NCI-H1092 treated with DMSO at 0.1 percent for 48 hours (cell line): ENCODE measurements at regions not wholly inside any gene's neighbourhood (a gene's known extent, or its start where the extent isn't known, plus 50 kb on each side); places are given as distances from the start of the nearest gene placed in this dataset.

Experiments
- DNase-seq: peaks from one replicate; lab custom pipeline; 2025; lab: John Stamatoyannopoulos, UW

DNA sequence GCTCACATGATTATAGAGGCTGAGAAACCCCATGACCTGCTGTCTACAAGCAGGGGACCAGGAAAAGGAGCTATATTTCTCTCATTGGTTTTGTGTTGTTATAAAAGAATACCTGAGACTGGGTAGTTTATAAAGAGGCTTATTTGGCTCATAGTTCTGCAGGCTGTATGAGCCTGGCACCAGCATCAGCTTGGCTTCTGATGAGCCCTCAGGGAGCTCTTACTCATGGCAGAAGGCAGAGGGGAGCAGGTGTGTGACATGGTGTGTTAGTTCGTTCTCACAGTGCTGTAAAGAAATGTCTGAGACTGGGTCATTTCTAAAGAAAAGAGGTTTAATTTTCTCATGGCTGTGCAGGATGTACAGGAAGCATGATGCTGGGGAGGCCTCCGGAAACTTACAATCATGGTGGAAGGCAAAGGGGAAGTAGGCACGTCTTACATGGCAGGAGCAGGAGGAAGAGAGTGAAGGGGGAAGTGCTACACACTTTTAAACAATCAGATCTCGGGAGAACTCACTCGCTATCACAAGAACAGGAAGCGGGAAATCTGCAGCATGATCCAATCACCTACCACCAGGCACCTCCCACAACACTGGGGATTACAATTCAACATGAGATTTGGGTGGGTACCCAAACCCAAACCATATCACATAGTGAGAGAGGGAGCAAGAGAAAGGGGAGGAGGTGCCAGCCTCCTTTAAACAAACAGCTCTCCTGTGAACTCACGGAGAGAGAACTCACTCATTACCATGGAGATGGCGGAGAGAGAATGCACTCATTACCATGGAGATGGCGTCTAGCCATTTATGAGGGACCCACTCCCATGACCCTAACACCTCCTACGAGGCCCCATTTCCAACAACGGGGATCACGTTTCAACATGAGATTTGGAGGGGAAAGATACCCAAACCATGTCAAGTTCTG, 133.4 kb downstream of the JCAD start:
- DNase-seq = no peak

DNA sequence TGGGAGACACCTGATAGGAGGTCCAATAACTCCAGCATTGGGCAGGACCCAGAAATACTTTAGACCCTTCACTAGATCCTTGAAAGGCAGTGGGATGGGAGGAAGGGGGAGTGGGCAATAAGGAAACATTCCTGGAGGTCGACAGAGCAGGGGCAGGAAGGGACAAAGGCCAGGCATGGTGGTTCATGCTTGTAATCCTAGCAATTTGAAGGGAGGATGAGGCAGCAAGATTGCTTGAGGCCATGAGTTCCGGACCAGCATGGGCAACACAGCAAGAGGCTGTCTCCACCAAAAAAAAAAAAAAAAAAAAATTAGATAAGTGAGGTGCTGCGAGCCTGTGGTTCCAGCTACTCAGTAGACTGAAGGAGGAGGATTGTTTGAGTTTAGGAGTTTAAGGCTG, 134.9 kb downstream of the JCAD start:
- no peak for DNase-seq

DNA sequence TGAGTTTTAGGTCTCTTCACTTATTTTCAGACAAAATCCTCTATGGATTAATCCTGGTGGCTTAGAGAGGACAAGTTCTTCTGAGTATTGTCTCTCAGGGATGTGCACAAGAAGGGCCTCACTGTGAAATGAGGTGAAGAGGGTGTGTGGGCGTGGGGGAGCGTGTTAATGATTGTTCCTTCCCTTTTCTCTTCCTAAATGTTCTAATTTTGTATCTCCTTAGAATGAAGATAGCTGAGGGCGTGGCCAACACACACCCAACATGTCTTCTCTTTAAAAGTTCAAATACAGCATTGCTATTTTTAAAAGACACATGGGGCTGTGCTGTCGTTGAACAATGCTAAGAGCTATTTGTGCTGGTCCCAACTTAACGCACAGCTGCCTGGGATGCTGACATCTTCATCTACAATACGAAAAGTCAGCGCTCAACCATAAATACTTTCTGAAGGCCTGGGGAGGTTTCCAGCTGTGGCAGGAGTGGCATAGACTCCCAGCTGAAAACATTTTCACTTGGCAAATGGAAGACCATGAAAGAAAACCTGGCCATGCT, 135.9 kb downstream of the JCAD start:
- DNase-seq = no peak

DNA sequence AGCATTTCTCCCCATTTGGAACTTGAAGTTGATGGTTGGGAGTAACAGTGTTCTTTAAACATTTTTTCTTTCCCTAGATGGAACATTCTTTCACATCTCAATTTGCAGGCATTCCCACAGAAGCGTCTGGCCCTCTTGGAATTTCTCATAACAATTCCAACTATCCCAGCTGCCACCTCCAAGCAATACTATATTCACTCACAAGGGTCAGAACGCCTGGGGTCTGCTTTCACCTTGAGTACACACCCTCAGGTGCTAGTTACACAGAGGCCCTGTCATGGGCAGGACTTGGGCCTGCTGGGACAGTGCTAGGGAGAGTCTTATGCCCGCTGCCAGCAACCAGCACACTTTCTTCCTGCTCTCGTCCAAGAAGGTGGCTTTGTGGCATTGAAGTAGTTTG, 136.5 kb downstream of the JCAD start:
- DNase-seq = no peak

DNA sequence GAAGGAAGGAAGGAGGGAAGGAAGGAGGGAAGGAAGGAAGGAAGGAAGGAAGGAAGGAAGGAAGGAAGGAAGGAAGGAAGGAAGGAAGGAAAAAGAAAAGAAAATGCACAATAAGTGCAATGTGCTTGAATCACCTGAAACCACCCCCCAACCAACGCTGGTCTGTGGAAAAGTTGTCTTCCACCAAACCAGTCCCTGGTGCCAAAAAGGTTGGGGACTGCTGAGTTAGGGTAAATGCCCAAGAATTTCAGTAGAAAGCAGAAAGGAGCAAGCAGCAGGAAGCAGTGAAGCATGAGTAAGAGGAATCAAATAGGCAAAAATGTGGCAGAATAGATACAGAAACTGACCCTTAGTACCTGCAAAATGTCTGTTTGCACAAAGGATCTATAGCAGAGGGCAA, 137.2 kb downstream of the JCAD start:
- DNase-seq = no peak

DNA sequence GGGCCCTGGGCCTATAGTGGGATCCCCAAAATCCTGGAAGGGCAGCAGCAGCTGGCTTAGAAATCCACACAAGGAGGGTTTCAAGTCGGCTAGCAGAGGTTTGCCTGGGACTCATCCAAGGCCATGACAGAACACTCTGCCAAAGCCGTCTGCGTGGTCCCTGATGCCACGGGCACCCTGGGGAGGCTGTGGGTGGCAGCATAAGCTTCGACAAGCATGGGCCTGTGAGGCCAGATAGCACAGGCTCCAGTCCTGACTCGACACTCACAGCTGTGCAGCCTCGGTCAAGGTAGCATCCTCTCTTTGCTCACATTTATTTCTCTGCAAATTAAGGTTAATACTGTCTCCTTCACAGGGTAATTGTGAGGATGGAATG, 138.3 kb downstream of the JCAD start:
- DNase-seq = no peak

DNA sequence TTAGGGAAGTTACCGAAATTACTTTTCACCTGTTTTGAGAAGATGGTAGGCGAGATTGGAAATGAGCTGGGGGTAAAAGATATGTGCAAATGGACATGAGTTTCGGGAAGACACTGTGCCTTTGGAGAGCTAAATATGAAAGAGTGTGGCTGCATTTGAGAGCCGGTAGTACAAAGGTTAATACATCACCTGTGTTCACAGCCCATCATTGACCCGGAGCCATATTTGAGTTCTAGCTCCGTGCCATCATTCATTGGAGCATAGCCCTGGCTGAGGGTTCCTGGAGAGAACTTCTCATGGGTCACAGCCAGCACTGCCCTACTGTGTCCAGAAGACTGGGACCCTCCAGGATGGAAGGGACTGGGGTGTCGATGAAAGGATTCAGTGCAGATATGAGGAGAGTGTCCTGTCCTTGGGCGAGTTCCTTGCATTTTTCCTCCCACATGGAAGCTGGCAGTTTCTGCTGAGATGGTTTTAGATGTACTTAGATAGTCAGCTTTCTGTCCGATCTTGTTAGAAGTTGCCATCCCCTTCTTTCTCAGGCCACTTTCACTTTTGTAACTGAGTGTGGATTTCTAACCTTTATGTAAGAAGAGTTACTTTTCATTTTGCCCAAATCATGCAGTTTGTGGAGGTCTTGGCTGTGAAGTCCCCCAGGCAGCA, 138.8 kb downstream of the JCAD start:
- no peak for DNase-seq

DNA sequence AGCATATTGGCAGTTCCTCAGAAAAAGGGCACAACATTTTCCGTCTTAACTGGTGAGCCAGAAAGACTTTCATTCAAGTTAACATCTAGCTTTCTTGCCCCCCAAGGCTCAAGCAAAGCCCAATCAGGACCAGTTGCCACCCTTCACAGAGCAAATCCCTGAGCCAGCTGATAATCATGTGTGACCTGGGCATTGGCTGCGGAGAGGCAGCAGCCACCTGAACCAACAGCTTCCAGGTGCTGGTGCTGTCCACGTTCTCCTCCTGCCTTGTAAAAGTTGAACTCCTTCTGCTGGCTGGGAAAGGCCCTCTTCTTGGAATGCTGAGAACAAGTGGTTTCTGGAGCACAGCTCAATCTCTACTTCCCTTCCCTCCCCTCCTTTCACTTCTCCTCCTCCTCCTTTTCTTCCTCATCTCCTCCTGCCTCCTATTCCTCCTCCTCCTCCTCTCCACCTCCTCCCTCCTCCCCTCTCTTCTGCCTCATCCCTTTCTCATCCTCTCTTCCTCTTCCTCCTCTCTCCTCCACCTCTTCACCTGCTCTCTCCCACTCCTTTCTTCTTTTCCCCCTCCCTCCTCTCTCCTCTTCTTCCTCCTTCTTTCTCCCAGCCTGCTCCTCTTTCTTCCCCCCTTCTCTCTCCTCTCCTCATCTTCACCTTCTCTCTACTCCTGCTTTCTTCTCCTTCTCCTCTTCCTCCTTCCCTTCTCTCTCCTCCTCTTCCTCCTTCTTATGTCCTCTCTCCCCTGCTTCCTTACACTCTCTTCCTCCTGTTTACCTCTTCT, 140.6 kb downstream of the JCAD start:
- DNase-seq = no peak

DNA sequence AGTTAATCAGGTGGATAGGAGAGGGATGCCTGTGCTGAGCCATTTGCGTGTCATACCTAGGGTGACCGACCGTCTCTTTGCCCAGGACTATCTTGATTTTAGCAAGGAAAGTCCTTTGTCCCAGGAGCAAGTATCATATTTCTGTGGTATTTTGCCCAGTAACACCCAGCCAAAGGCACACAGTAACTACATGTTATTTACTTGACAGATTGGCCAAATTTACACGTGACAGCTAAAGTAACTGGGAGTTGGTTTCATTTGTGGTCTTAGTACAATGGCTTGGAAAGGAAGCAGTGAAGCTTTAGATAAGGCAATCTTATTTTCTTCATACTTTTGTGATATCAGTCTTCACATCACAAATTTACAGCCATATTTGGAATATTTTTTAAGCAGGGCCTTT, 142.1 kb downstream of the JCAD start:
- DNase-seq = no peak

DNA sequence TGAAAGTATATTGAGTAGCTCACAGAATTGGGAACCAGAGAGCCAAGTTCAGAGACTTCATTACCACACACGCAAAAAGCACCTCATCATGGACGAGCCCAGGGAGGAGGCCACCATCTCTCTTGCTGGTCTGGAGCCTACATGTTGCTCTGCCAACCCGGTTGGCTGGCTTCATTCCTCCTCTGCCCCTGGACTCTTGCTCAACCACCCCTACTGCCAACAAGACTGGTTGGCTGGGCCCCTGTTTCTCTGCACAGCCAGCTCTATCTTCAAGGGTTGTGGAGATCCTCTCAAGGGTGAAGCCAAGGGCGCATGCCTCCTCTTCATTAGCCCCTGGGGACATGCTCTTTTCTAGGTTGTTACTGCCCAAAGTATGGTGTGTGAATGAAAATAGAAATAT, 142.7 kb downstream of the JCAD start:
- no peak for DNase-seq

DNA sequence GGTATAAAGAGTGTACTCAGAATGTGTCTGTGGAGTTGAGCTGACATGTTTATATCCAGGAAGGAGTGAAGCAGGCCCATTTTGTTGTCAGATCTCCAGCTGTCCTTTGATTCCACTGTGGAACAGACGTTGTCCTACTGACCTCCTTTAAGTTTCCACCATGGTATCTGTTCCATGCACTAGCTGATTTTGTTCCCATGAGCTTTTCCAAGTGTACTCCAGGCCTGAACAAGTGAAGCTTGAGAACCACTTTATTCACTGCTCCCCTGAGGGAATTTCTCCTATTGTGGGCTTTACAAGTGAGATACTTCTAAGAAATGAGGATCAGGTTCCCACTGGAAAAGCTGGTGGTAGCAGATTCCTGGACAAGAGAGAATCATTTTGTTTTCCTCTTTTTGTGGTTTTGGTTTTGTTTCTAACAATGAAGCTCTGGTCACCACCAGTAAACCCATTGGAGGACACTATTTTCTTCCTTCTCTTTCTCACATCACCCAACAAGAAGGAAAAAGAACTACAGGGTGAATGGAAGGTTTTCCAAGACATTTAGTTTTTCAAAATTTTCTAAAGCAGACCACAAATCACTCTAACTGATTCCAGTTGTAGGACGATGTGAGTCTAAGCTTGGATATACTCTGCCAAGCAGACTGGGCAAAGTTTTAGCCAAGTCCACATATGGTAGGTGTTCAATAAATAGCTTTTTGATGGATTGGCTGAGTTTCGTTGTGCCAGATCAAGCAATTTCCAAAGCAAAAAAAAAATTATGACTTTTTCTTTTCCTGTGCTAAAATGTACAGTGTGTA, 144.2 kb downstream of the JCAD start:
- DNase-seq = no peak

DNA sequence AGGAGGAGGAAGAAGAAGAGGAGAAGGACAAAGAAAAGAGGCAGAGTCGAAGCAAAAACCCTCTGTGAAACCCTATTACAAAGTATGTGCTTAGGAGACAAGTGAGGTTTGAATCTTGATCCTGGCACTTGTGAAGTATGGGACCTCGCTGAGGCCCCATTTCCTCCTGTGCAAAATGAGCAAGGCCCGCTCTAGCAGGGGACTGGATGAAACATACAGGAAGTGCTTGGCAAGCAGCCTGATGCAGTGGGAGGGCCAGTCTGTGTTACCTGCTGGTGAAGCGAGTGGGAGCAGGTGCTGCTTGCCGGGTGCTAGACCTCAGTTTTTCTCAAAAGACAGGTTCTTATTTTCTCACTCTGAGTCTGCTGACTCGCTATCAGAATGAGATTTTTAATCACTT, 150.4 kb downstream of the JCAD start:
- DNase-seq = peak; percentile 28

DNA sequence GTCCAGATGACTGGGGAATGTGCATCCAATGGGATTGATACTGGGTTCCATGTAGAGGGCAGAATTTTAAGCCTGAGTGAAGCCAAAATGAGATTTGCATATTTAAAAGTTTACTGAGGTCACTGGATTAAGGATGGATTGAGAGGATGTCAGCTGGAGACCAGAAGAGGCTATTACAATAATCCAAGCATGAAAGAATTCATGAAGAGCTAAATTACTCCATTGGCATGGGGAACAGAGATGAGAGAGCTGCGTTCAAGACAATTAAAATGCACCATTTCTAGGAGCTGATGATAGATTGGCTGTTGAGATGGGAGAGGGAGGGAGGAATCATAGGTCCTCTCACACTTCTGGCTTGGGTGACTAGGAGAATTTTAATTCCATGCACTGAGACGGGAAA, 158.5 kb downstream of the JCAD start:
- DNase-seq = no peak

DNA sequence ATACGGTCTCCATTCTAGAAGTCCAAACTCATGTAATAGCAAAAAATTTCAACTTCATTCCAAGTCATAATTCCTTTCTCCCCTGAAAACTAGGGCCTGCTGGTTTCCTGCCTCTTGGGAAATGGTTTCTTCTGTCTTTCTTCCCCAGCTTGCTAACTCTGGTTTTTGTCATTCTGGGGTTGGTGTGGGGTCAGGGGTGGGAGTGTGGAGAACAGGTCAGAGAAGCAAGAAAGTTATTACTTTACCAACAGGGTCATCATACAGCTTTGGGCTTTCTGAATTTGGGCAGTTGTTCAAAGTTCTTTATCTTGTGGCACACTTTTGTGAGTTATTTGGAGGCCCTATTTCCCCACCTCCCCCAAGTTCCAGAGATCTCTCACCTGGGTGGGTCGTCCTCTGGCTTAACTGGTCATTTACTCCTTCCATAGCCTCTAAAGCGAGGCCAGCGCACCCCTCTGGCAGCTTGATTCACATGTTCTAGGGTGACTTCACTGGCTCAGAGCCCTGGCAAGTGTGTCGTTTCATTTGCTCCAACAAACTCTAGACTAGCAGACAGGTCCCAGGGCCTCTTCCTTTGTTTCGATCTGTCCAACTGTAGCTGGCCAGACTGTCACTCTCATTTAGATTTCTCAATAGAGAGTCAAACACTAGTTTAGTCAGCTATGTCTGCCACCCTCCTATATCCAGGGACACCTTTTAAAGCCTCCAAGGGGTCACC, 161.2 kb downstream of the JCAD start:
- no peak for DNase-seq

DNA sequence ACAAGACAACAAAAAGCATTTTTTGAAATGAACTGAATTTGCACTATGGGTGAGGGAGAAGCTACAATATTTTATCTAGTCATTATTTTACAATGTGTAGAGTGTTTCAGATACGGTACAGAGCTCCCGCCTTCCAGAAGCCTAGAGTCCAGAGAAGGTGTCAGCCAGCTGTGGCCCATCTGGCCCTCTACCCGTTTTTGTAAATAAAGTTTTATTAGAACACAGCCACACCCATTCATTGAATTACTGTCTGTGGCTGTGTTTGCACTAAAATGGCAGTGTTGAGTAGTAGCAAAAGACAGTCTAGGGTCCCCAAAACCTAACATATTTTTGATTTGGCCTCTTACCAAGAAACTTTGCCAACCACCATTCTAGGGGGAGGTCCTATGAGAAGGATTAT, 162.0 kb downstream of the JCAD start:
- no peak for DNase-seq

DNA sequence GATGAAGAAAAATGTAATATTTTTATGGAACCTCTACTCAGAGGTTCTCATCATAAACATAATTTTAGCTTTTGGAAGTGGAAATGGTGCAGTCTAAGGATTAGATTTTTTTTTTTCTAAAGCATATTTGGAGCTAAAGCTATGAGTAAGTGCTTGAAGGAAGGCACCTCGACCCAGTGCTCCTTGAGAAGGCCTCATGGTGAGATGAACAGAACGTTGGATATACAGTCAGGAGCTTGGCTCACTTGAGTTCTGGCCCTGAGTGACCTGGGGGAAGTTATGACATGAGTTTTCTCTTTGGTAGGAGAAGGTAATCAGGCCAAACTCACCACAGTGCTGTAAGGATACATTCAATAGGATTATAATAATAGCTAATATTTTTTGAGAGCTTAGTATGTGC, 163.3 kb downstream of the JCAD start:
- no peak for DNase-seq

DNA sequence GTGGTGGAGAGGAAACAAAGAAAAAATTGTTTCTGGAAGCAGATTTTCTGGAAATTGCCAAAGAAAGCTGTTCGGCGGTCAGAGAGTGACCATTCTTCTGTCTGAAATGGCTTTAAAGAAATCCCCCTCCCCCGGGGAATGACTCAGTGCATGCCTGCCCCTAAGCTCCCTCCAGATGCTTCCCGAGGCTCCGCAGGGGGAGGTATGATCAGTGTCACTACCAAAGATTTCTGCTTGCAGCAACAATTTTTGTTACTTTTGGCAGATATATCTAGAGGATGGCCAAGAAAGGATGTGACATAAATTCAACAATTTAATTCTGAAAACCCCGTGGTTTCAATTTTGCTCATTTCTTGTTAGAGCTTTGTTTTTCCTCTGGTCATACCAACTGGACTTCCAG, 163.9 kb downstream of the JCAD start:
- no peak for DNase-seq

DNA sequence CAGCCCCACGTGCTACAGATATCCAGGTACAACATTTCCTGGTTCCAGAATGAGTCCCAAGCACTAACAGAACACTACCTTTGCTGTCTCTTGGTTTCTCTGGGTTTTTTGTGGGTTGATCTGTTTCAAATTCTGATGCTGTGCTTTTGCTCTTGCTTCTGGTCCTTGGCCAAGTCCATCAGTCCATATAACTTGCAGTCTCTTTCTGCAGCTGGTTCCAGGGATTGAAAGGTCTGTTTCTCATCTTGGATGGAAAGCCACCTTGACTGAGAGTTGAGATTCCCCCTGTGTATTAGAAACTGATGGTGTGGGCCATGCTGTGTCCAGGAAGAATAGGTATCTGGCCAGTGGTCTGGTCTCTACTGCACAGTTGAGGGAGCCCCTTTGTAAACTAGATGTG, 171.1 kb downstream of the JCAD start:
- no peak for DNase-seq

DNA sequence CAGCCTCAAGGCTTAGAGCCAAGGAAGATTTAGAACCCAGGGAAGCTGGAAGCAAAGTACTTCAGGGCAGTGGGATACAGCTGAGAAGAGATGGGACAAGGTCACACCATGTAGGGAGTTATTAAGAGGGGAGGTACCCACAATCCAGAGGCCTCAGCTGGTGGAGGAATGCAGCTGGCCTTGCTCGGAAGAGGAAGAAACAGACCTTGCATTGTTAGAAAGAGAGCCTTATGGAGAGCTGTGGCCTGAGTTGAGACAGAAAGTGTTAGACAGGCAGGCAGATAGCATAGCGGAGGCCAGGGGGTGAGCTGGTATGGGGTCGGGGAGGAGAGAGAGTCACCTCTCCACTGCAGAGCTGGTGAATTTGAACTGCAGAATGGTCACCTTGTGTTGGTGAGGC, 173.1 kb downstream of the JCAD start:
- no peak for DNase-seq

DNA sequence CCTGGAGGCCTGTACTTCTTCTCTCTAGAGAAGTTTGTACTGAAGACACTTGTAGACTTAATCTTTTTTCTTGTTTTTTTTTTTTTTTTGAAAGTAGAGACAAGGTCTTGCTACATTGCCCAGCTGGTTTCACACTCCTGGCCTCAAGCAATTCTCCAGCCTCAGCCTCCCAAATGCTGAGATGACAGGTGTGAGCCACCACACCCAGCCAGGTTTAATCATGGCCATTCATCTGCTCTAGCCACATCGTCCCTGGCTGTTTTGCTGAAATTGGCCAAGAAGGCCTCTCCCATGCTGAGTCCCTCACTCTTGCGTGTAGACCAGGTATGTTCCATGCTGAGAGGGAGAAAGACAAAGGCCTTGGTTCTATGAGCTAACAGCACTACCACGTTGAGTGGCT, 176.2 kb downstream of the JCAD start:
- DNase-seq = no peak

DNA sequence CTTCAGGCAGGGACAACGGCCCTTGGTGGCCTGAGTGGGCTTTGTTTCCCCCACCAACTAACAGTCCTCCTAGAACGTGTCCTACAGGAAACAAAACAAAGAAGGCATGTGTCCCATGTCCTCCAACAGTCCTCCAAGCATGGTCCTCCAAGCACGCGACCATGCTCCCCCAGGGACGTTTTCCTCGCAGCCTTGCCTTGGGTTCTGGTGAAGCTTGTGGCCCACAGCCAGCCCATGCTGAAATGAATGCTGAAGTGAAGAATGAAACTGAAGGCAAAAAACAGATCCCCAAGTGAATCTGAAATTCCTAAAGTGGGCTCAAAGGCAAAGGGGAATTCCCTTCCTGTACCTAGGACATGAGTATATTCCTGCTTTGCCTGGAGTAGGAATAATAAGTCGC, 176.6 kb downstream of the JCAD start:
- no peak for DNase-seq
